CD4-positive, alpha-beta T cell treated with Interleukin-4 for 1 hour (primary cell): ENCODE measurements at regions not wholly inside any gene's neighbourhood (a gene's known extent, or its start where the extent isn't known, plus 50 kb on each side); places are given as distances from the start of the nearest gene placed in this dataset.
"Not testable (repeated sequence)": the region's sequence is repeated elsewhere in the genome, so short reads cannot be mapped to it uniquely, and the experiment has no call there.

Experiments
- DNase-seq, 2 donors: peaks; one replicate each; pipeline ENCODE4 v3.0.0-alpha.2; 2020 to 2022

- no peak for DNase-seq
Observed at GRCh38 chr1:5623399-5623798, 368.8 kb downstream of the NPHP4 start.

- no peak for DNase-seq
Observed at GRCh38 chr1:5622412-5622811, 369.8 kb downstream of the NPHP4 start.

- no peak for DNase-seq
Observed at GRCh38 chr1:5621692-5622091, 370.5 kb downstream of the NPHP4 start.

- no peak for DNase-seq
Observed at GRCh38 chr1:5620997-5621396, 371.2 kb downstream of the NPHP4 start.

- DNase-seq, result no peak
Observed at GRCh38 chr1:5620418-5620817, 371.8 kb downstream of the NPHP4 start.

GRCh38 chr1:5619469-5619868 is 372.8 kb downstream of the NPHP4 start:
- no peak for DNase-seq

- no peak for DNase-seq
Observed at GRCh38 chr1:5617546-5617945, 374.7 kb downstream of the NPHP4 start.

GRCh38 chr1:5617179-5617520 is 375.1 kb downstream of the NPHP4 start:
- no peak for DNase-seq

GRCh38 chr1:5616366-5617178 is 375.7 kb downstream of the NPHP4 start:
- no peak for DNase-seq

GRCh38 chr1:5615076-5615475 is 377.1 kb downstream of the NPHP4 start:
- DNase-seq, result no peak

- no peak for DNase-seq
Observed at GRCh38 chr1:5613900-5614299, 378.3 kb downstream of the NPHP4 start.

GRCh38 chr1:5611851-5612250 is 380.4 kb downstream of the NPHP4 start:
- DNase-seq, result no peak

- no peak for DNase-seq
Observed at GRCh38 chr1:5611431-5611830, 380.8 kb downstream of the NPHP4 start.

GRCh38 chr1:5610432-5610831 is 381.8 kb downstream of the NPHP4 start:
- DNase-seq, result no peak

- DNase-seq, result no peak
Observed at GRCh38 chr1:5603353-5604104, 388.7 kb downstream of the NPHP4 start.

GRCh38 chr1:5602718-5603117 is 389.5 kb downstream of the NPHP4 start:
- DNase-seq, result not testable (repeated sequence)

GRCh38 chr1:5601516-5601915 is 390.7 kb downstream of the NPHP4 start:
- DNase-seq, result no peak

- no peak for DNase-seq
Observed at GRCh38 chr1:5599541-5599940, 392.7 kb downstream of the NPHP4 start.

- DNase-seq, result no peak
Observed at GRCh38 chr1:5598824-5599395, 393.3 kb downstream of the NPHP4 start.

- no peak for DNase-seq
Observed at GRCh38 chr1:5597991-5598823, 394.0 kb downstream of the NPHP4 start.

GRCh38 chr1:5597171-5597850 is 394.9 kb downstream of the NPHP4 start:
- no peak for DNase-seq

- DNase-seq, result no peak
Observed at GRCh38 chr1:5596651-5597050, 395.6 kb downstream of the NPHP4 start.
